HCEC 1CT (cell line): ENCODE measurements at regions not wholly inside any gene's neighbourhood (a gene's known extent, or its start where the extent isn't known, plus 50 kb on each side); places are given as distances from the start of the nearest gene placed in this dataset.

Source experiments
- DNase-seq: peaks from one replicate; pipeline ENCODE4 v3.0.0-alpha.2; 2017

- no peak for DNase-seq
These were observed 640.1 kb upstream of the CDH8 start for GRCh38 chr16:62676306-62676705.

GRCh38 chr16:62665269-62665668 lies 629.0 kb upstream of the CDH8 start:
- no peak for DNase-seq

GRCh38 chr16:62664566-62664965 lies 628.3 kb upstream of the CDH8 start:
- no peak for DNase-seq

GRCh38 chr16:62661435-62661834 lies 625.2 kb upstream of the CDH8 start:
- DNase-seq = no peak

GRCh38 chr16:62657116-62657515 lies 620.9 kb upstream of the CDH8 start:
- DNase-seq = no peak

- no peak for DNase-seq
These were observed 616.3 kb upstream of the CDH8 start for GRCh38 chr16:62652441-62653120.

GRCh38 chr16:62648256-62648655 lies 612.0 kb upstream of the CDH8 start:
- no peak for DNase-seq

GRCh38 chr16:62644030-62644812 lies 608.0 kb upstream of the CDH8 start:
- no peak for DNase-seq

GRCh38 chr16:62642677-62643076 lies 606.4 kb upstream of the CDH8 start:
- DNase-seq = no peak

GRCh38 chr16:62639890-62640289 lies 603.7 kb upstream of the CDH8 start:
- DNase-seq = no peak

- no peak for DNase-seq
These were observed 603.0 kb upstream of the CDH8 start for GRCh38 chr16:62638964-62639870.

GRCh38 chr16:62638324-62638911 lies 602.2 kb upstream of the CDH8 start:
- no peak for DNase-seq

- DNase-seq = no peak
These were observed 589.1 kb upstream of the CDH8 start for GRCh38 chr16:62625326-62625725.

- no peak for DNase-seq
These were observed 584.0 kb upstream of the CDH8 start for GRCh38 chr16:62620275-62620674.

- no peak for DNase-seq
These were observed 579.3 kb upstream of the CDH8 start for GRCh38 chr16:62615526-62615925.

- no peak for DNase-seq
These were observed 574.1 kb upstream of the CDH8 start for GRCh38 chr16:62610291-62610690.

- no peak for DNase-seq
These were observed 566.6 kb upstream of the CDH8 start for GRCh38 chr16:62602790-62603189.

- no peak for DNase-seq
These were observed 561.6 kb upstream of the CDH8 start for GRCh38 chr16:62597875-62598274.

GRCh38 chr16:62596584-62596983 lies 560.3 kb upstream of the CDH8 start:
- no peak for DNase-seq

- DNase-seq = no peak
These were observed 559.9 kb upstream of the CDH8 start for GRCh38 chr16:62596125-62596524.

GRCh38 chr16:62586128-62586862 lies 550.1 kb upstream of the CDH8 start:
- no peak for DNase-seq

GRCh38 chr16:62585041-62585545 lies 548.9 kb upstream of the CDH8 start:
- DNase-seq = no peak
